ENCODE measurements at regions not wholly inside any gene's neighbourhood (a gene's known extent, or its start where the extent isn't known, plus 50 kb on each side); places are given as distances from the start of the nearest gene placed in this dataset.

DNA sequence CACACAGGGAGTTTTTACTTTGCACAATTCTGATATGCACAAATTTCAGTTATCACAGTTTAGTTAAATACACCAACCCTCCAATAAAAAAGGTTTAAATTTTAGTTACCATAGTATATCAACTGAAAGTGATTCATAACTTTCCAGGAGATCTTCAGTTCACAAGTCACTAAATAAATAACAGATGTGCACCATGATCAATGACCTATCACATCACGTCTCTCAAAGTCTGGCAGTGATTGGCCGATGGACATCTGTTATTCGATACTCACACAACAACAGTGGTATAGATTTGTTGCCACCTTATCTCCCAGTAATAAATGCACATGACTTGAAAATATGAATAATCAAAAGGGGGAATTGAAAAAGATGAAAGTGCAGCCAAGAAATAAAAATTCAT, 66.8 kb upstream of the PTCHD4 start:
- TF ChIP-seq, protein P1, sequence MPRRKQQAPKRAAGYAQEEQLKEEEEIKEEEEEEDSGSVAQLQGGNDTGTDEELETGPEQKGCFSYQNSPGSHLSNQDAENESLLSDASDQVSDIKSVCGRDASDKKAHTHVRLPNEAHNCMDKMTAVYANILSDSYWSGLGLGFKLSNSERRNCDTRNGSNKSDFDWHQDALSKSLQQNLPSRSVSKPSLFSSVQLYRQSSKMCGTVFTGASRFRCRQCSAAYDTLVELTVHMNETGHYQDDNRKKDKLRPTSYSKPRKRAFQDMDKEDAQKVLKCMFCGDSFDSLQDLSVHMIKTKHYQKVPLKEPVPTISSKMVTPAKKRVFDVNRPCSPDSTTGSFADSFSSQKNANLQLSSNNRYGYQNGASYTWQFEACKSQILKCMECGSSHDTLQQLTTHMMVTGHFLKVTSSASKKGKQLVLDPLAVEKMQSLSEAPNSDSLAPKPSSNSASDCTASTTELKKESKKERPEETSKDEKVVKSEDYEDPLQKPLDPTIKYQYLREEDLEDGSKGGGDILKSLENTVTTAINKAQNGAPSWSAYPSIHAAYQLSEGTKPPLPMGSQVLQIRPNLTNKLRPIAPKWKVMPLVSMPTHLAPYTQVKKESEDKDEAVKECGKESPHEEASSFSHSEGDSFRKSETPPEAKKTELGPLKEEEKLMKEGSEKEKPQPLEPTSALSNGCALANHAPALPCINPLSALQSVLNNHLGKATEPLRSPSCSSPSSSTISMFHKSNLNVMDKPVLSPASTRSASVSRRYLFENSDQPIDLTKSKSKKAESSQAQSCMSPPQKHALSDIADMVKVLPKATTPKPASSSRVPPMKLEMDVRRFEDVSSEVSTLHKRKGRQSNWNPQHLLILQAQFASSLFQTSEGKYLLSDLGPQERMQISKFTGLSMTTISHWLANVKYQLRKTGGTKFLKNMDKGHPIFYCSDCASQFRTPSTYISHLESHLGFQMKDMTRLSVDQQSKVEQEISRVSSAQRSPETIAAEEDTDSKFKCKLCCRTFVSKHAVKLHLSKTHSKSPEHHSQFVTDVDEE (CRISPR knock-in tag; IDR thresholded peaks at IDR 0.05), result no peak
- no peak for TF ChIP-seq ZFP30 (CRISPR knock-in tag; IDR thresholded peaks at IDR 0.05)
- TF ChIP-seq PATZ1 (CRISPR knock-in tag; IDR thresholded peaks at IDR 0.05; ENCODE audit: borderline replicate concordance), result no peak
- TF ChIP-seq ZC3H10 (CRISPR knock-in tag; IDR thresholded peaks at IDR 0.05), result no peak
- TF ChIP-seq ESRRG (CRISPR knock-in tag; IDR thresholded peaks at IDR 0.05), result no peak
- no peak for TF ChIP-seq BACH2 (CRISPR knock-in tag; IDR thresholded peaks at IDR 0.05; ENCODE audit: borderline replicate concordance)
- no peak for TF ChIP-seq TOX (CRISPR knock-in tag; IDR thresholded peaks at IDR 0.05; ENCODE audit: borderline replicate concordance)

Measured in SK-N-SH treated with all-trans-retinoic acid at 6 μM for 48 hours (cell line).